Spleen (tissue), 11 donors: ENCODE measurements at regions not wholly inside any gene's neighbourhood (a gene's known extent, or its start where the extent isn't known, plus 50 kb on each side); places are given as distances from the start of the nearest gene placed in this dataset.

Experiments
- DNase-seq: peaks from one replicate; pipeline ENCODE4 v3.0.0-alpha.2; 2020
- H3K27ac ChIP-seq, 8 donors: fragments of 200-600 bp; sonication (generic) in 7 of 8; 1 replicate in 4 of 8; 2 replicates in 4 of 8; pipeline versions ENCODE4 v1.5.0 to v1.8.0; 2016 to 2021; ENCODE audit warnings: inconsistent platforms in 4 of 8, mild to moderate bottlenecking in 4 of 8, moderate library complexity in 1 of 8
- H3K27me3 ChIP-seq, 7 donors: fragments of 200-600 bp; sonication (generic) in 6 of 7; replicated peaks in 1 of 7; 1 replicate in 4 of 7; 2 replicates in 3 of 7; pipeline versions ENCODE4 v1.5.0 to v1.8.0; 2016 to 2021; ENCODE audit warnings: inconsistent platforms in 3 of 7, mild to moderate bottlenecking in 1 of 7
- H3K36me3 ChIP-seq, 6 donors: fragments of 200-600 bp; sonication (generic) in 5 of 6; 1 replicate in 4 of 6; 2 replicates in 2 of 6; pipeline versions ENCODE4 v1.5.0 to v1.8.0; 2016 to 2021; ENCODE audit warnings: inconsistent platforms in 2 of 6
- H3K4me1 ChIP-seq, 6 donors: fragments of 200-600 bp; sonication (generic) in 5 of 6; 1 replicate in 3 of 6; 2 replicates in 3 of 6; pipeline versions ENCODE4 v1.5.0 to v1.8.0; 2016 to 2021; ENCODE audit warnings: inconsistent platforms in 3 of 6
- H3K4me3 ChIP-seq, 8 donors: fragments of 200-600 bp; sonication (generic) in 7 of 8; 1 replicate in 4 of 8; 2 replicates in 4 of 8; pipeline versions ENCODE4 v1.5.0 to v1.8.0; 2016 to 2021; ENCODE audit warnings: inconsistent platforms in 4 of 8, mild to moderate bottlenecking in 4 of 8, moderate library complexity in 2 of 8
- H3K9me3 ChIP-seq, 8 donors: fragments of 200-600 bp; sonication (generic) in 7 of 8; 1 replicate in 4 of 8; 2 replicates in 4 of 8; pipeline versions ENCODE4 v1.5.0 to v1.8.0; 2016 to 2021; ENCODE audit warnings: inconsistent platforms in 4 of 8
- CTCF ChIP-seq, 11 experiments: fragments of 200-600 bp in 7 of 11; fragments of 450-650 bp in 4 of 11; sonication (generic) in 4 of 11; IDR thresholded peaks in 8 of 11; conservative IDR thresholded peaks in 3 of 11; 1 replicate in 7 of 11; 2 replicates in 4 of 11; pipeline versions ENCODE4 v1.4.0 to v1.8.0; 2016 to 2021; ENCODE audit warnings: antibody characterized with exemption in 11 of 11, inconsistent platforms in 4 of 11, mild to moderate bottlenecking in 1 of 11
- POLR2A ChIP-seq, 3 donors: fragments of 450-650 bp; IDR thresholded peaks; one replicate each; pipeline ENCODE4 v1.5.1; 2017; ENCODE audit warnings: antibody characterized with exemption in 3 of 3, mild to moderate bottlenecking in 1 of 3
- POLR2AphosphoS5 ChIP-seq, 3 donors: sonication (generic); formaldehyde crosslinking; IDR thresholded peaks; one replicate each; pipeline ENCODE4 v1.5.1; 2017; ENCODE audit warnings: antibody characterized with exemption in 3 of 3
- WGBS, 5 donors: extraction: QIAGEN DNeasy Blood & Tissue Kit in 3 of 5; methylation state at CpG; one replicate each; pipeline versions ENCODE4 v1.1.5 to v1.1.7; 2013 to 2018; 5-methylcytosine and 5-hydroxymethylcytosine counted together
- intact Hi-C: fragments of 100-400 bp; cut with DNase I; formaldehyde crosslinking; loops from one replicate; pipeline ENCODE4 v1.15.0; 2023; ENCODE audit warnings: low total_unique reads
- donor health status: healthy with polysubstance abuse.
- donor health status: DM: no; HTN: no; CAD: no; lungs with moderate emphysema.
- donor health status: DM: no; HTN: no; CAD: no.
- donor health status: Bipolar disorder and iron deficiency.
- donor health status: healthy.
- donor health status: DM: no; HTN: no; CAD: no.
- donor health status: DM: yes; HTN: yes; CAD: no.

DNA sequence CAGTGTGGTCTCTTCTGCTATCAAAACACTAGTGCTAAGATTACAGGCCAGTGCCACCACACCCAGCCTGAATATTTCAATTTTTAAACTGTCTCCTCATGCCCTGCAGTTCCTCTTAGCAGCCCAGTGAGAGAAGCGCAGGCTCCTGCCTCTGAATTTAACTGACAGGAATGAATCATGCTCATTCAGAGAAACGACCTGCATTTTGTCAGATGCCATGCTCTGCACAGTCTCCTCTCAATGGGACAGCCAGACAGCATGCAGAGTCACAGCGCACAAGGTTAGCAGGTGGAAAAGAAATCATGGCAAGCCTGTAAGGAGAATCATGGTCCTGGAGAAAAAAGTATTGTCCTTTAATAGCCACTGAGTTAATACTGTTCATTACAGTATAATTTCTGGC lies 691.0 kb upstream of the SEL1L start:
- Histone ChIP-seq H3K36me3 (no peaks in the 10 kb centered on the region), H3K4me3 (no peak overlapping the region), H3K27ac (no peak overlapping the region), H3K9me3 (peaks cover 0 to 3% (median 0%) of the 10 kb centered on the region in 8 donors), H3K27me3 (no peaks in the 10 kb centered on the region), H3K4me1 (no peaks in the 10 kb centered on the region)
- TF ChIP-seq POLR2AphosphoS5 (IDR thresholded peaks at IDR 0.05) = no peak
- 58 to 68% (median 65%) methylated on average over 3 of the region's 3 CpGs for WGBS, 5 donors
- no peak for DNase-seq
- intact Hi-C loops = no loop called here

DNA sequence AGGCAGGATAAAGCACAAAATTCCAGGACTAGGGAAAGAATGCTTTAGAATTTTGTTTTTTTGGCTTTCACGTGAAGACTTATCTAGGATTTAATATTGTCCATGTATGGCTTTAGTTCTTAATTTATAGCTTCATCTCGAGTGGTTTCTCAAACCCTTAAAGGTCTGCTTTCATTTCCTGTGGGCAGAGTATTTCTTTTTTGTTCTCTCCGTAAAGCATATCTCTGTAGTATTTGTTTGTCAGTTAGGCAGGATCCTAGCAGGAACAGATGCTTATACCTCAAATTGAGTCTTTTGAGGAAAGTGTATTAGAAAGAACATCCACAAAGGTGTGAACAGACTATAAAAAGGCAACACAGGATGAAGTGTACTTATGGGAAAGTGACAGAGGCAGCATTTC lies 697.1 kb upstream of the SEL1L start:
- H3K4me3 ChIP-seq = no peak overlapping the region
- H3K27ac ChIP-seq = no peak overlapping the region
- intact Hi-C loops = no loop called here
- peaks cover 0 to 3% (median 0%) of the 10 kb centered on the region in 8 donors for H3K9me3 ChIP-seq
- DNase-seq = no peak
- TF ChIP-seq POLR2A (IDR thresholded peaks at IDR 0.05) = no peak
- TF ChIP-seq POLR2AphosphoS5 (IDR thresholded peaks at IDR 0.05) = no peak
- TF ChIP-seq CTCF (IDR thresholded peaks at IDR 0.05 in 8 of 11, conservative IDR thresholded peaks at IDR 0.05 in 3 of 11) = no peak
- H3K4me1 ChIP-seq = no peaks in the 10 kb centered on the region
- H3K27me3 ChIP-seq = no peaks in the 10 kb centered on the region
- 7 to 16% (median 12%) methylated on average over 3 of the region's 3 CpGs for WGBS, 5 donors
- H3K36me3 ChIP-seq = no peaks in the 10 kb centered on the region

DNA sequence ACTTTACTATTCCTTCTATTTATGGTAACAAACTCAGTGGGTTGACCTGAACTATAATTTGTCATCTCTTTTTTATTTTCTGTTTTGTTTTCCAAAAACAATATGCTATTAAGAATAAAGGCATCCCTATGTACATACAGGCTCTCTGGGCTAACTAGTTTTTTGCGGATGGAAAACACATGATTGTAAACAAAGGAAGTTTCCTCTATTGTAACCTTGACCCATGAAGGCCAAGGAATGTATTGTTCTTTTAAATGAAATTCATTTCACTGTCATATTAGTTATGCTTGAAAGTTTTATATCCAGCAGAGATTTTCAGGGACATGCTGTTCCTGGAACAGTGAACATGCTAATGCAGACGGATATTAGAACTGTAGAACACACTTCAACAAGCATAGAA lies 705.0 kb upstream of the SEL1L start:
- 53 to 62% (median 56%) methylated on average over 2 of the region's 2 CpGs for WGBS, 5 donors
- no peaks in the 10 kb centered on the region for H3K9me3 ChIP-seq

DNA sequence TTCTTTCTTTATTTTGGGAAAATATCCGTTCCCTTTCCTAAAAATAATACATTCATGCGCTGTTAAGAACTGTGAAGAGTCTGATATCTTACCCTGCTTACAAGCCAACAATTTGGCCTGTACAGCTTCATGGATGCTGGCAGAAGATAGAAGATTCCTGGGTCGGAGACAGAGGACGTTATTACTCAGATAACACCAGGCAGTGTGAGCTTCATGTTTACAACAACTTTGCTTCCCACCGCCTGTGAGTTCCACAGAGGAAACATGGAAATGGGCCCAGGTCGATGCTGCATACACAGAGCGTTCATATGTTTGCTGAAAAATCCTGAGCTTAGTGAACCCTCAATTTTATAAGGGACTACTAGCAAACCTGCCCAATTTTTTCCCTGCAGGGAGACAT lies 705.6 kb upstream of the SEL1L start:
- Histone ChIP-seq H3K27me3 (no peaks in the 10 kb centered on the region), H3K4me1 (no peaks in the 10 kb centered on the region), H3K36me3 (no peaks in the 10 kb centered on the region), H3K27ac (peak overlapping the region in 2 of 8 donors; percentile 10 to 47), H3K4me3 (no peak overlapping the region), H3K9me3 (no peaks in the 10 kb centered on the region)
- WGBS, 5 donors = 57 to 68% (median 63%) methylated on average over 7 of the region's 7 CpGs
- DNase-seq = no peak
- intact Hi-C loops = no loop called here
- TF ChIP-seq POLR2A (IDR thresholded peaks at IDR 0.05) (no peak), POLR2AphosphoS5 (IDR thresholded peaks at IDR 0.05) (no peak), CTCF (IDR thresholded peaks at IDR 0.05 in 8 of 11, conservative IDR thresholded peaks at IDR 0.05 in 3 of 11) (no peak)

More for the DNA sequence above, 705.0 kb upstream of the SEL1L start:
- TF ChIP-seq POLR2AphosphoS5 (IDR thresholded peaks at IDR 0.05) (no peak), POLR2A (IDR thresholded peaks at IDR 0.05) (no peak), CTCF (IDR thresholded peaks at IDR 0.05 in 8 of 11, conservative IDR thresholded peaks at IDR 0.05 in 3 of 11) (no peak)
- Histone ChIP-seq H3K36me3 (no peaks in the 10 kb centered on the region), H3K4me3 (no peak overlapping the region), H3K27ac (peak overlapping the region in 2 of 8 donors; percentile 10 to 47), H3K27me3 (no peaks in the 10 kb centered on the region), H3K4me1 (no peaks in the 10 kb centered on the region)
- intact Hi-C loops = no loop called here
- no peak for DNase-seq

- no peak for DNase-seq
- intact Hi-C loops = no loop called here
- Histone ChIP-seq H3K27ac (no peak overlapping the region), H3K36me3 (no peaks in the 10 kb centered on the region), H3K4me1 (no peaks in the 10 kb centered on the region), H3K27me3 (no peaks in the 10 kb centered on the region), H3K4me3 (no peak overlapping the region), H3K9me3 (peaks cover 0 to 3% (median 0%) of the 10 kb centered on the region in 8 donors)
- WGBS, 5 donors = 77 to 86% (median 83%) methylated on average over 4 of the region's 4 CpGs
- TF ChIP-seq CTCF (IDR thresholded peaks at IDR 0.05 in 8 of 11, conservative IDR thresholded peaks at IDR 0.05 in 3 of 11) (no peak), POLR2A (IDR thresholded peaks at IDR 0.05) (no peak), POLR2AphosphoS5 (IDR thresholded peaks at IDR 0.05) (no peak)
These were observed 711.1 kb upstream of the SEL1L start for GRCh38 chr14:82244791-82245190.
